IPS-15b (cell line): ENCODE measurements at regions not wholly inside any gene's neighbourhood (a gene's known extent, or its start where the extent isn't known, plus 50 kb on each side); places are given as distances from the start of the nearest gene placed in this dataset.

Source experiments
- H3K27me3 ChIP-seq: one replicate; pipeline ENCODE4 v1.6.1; 2013; ENCODE audit warnings: low read length; ENCODE audit not compliant: control insufficient read depth, insufficient read depth
- H3K36me3 ChIP-seq: one replicate; pipeline ENCODE4 v1.6.1; 2013; ENCODE audit warnings: low read length; ENCODE audit not compliant: control insufficient read depth, insufficient read depth
- H3K4me1 ChIP-seq: one replicate; pipeline ENCODE4 v1.6.1; 2013; ENCODE audit warnings: mild to moderate bottlenecking, low read length; ENCODE audit not compliant: control insufficient read depth, insufficient read depth
- H3K4me3 ChIP-seq: one replicate; pipeline ENCODE4 v1.5.1; 2013; ENCODE audit warnings: low read depth, low read length
- H3K9ac ChIP-seq: one replicate; pipeline ENCODE4 v1.6.1; 2013; ENCODE audit warnings: low read depth, mild to moderate bottlenecking, low read length
- H3K9me3 ChIP-seq: one replicate; pipeline ENCODE4 v1.6.1; 2013; ENCODE audit warnings: mild to moderate bottlenecking, low read length; ENCODE audit not compliant: control insufficient read depth, insufficient read depth

- H3K9me3 ChIP-seq, result no peaks in the 10 kb centered on the region
- H3K4me1 ChIP-seq, result no peaks in the 10 kb centered on the region
- no peak overlapping the region for H3K9ac ChIP-seq
- no peaks in the 10 kb centered on the region for H3K36me3 ChIP-seq
- H3K27me3 ChIP-seq, result no peaks in the 10 kb centered on the region
- no peak overlapping the region for H3K4me3 ChIP-seq
These were observed 254.4 kb upstream of the KLF12 start for GRCh38 chr13:74388626-74389025.

- no peaks in the 10 kb centered on the region for H3K4me1 ChIP-seq
- H3K36me3 ChIP-seq, result no peaks in the 10 kb centered on the region
- H3K9ac ChIP-seq, result no peak overlapping the region
- no peak overlapping the region for H3K4me3 ChIP-seq
- H3K27me3 ChIP-seq, result no peaks in the 10 kb centered on the region
- no peaks in the 10 kb centered on the region for H3K9me3 ChIP-seq
These were observed 238.3 kb upstream of the KLF12 start for GRCh38 chr13:74372511-74372910.

GRCh38 chr13:74367193-74367592, 233.0 kb upstream of the KLF12 start:
- Histone ChIP-seq H3K4me3 (no peak overlapping the region), H3K9ac (no peak overlapping the region), H3K4me1 (no peaks in the 10 kb centered on the region), H3K27me3 (no peaks in the 10 kb centered on the region), H3K9me3 (no peaks in the 10 kb centered on the region), H3K36me3 (no peaks in the 10 kb centered on the region)

GRCh38 chr13:74361274-74361673, 227.1 kb upstream of the KLF12 start:
- H3K36me3 ChIP-seq, result no peaks in the 10 kb centered on the region
- H3K9ac ChIP-seq, result no peak overlapping the region
- H3K4me1 ChIP-seq, result no peaks in the 10 kb centered on the region
- H3K4me3 ChIP-seq, result no peak overlapping the region
- H3K9me3 ChIP-seq, result no peaks in the 10 kb centered on the region
- no peaks in the 10 kb centered on the region for H3K27me3 ChIP-seq

GRCh38 chr13:74346960-74347359, 212.8 kb upstream of the KLF12 start:
- H3K36me3 ChIP-seq, result no peaks in the 10 kb centered on the region
- H3K4me3 ChIP-seq, result no peak overlapping the region
- no peaks in the 10 kb centered on the region for H3K9me3 ChIP-seq
- no peaks in the 10 kb centered on the region for H3K4me1 ChIP-seq
- H3K27me3 ChIP-seq, result no peaks in the 10 kb centered on the region
- no peak overlapping the region for H3K9ac ChIP-seq

GRCh38 chr13:74338341-74338740, 204.1 kb upstream of the KLF12 start:
- H3K36me3 ChIP-seq, result no peaks in the 10 kb centered on the region
- no peaks in the 10 kb centered on the region for H3K9me3 ChIP-seq

GRCh38 chr13:74336546-74336945, 202.3 kb upstream of the KLF12 start:
- no peaks in the 10 kb centered on the region for H3K27me3 ChIP-seq

More at GRCh38 chr13:74338341-74338740, 204.1 kb upstream of the KLF12 start:
- Histone ChIP-seq H3K9ac (no peak overlapping the region), H3K4me3 (no peak overlapping the region), H3K4me1 (no peaks in the 10 kb centered on the region), H3K27me3 (no peaks in the 10 kb centered on the region)

GRCh38 chr13:74335370-74335769, 201.2 kb upstream of the KLF12 start:
- Histone ChIP-seq H3K4me3 (no peak overlapping the region), H3K9ac (no peak overlapping the region)

More at GRCh38 chr13:74336546-74336945, 202.3 kb upstream of the KLF12 start:
- H3K9me3 ChIP-seq, result no peaks in the 10 kb centered on the region
- no peak overlapping the region for H3K4me3 ChIP-seq
- H3K36me3 ChIP-seq, result no peaks in the 10 kb centered on the region
- no peaks in the 10 kb centered on the region for H3K4me1 ChIP-seq
- H3K9ac ChIP-seq, result no peak overlapping the region

GRCh38 chr13:74329962-74330361, 195.8 kb upstream of the KLF12 start:
- H3K36me3 ChIP-seq, result no peaks in the 10 kb centered on the region
- no peaks in the 10 kb centered on the region for H3K27me3 ChIP-seq
- H3K9me3 ChIP-seq, result no peaks in the 10 kb centered on the region
- H3K4me3 ChIP-seq, result no peak overlapping the region
- no peaks in the 10 kb centered on the region for H3K4me1 ChIP-seq
- no peak overlapping the region for H3K9ac ChIP-seq

More at GRCh38 chr13:74335370-74335769, 201.2 kb upstream of the KLF12 start:
- H3K9me3 ChIP-seq, result no peaks in the 10 kb centered on the region
- no peaks in the 10 kb centered on the region for H3K4me1 ChIP-seq
- H3K36me3 ChIP-seq, result no peaks in the 10 kb centered on the region
- H3K27me3 ChIP-seq, result no peaks in the 10 kb centered on the region

- Histone ChIP-seq H3K9ac (no peak overlapping the region), H3K4me1 (no peaks in the 10 kb centered on the region), H3K9me3 (no peaks in the 10 kb centered on the region), H3K36me3 (no peaks in the 10 kb centered on the region), H3K27me3 (no peaks in the 10 kb centered on the region), H3K4me3 (no peak overlapping the region)
These were observed 190.9 kb upstream of the KLF12 start for GRCh38 chr13:74325106-74325505.

GRCh38 chr13:74324338-74324737, 190.1 kb upstream of the KLF12 start:
- Histone ChIP-seq H3K36me3 (no peaks in the 10 kb centered on the region), H3K9me3 (no peaks in the 10 kb centered on the region), H3K27me3 (no peaks in the 10 kb centered on the region), H3K4me3 (no peak overlapping the region), H3K4me1 (no peaks in the 10 kb centered on the region), H3K9ac (no peak overlapping the region)

- Histone ChIP-seq H3K4me3 (no peak overlapping the region), H3K9ac (no peak overlapping the region), H3K27me3 (no peaks in the 10 kb centered on the region), H3K36me3 (no peaks in the 10 kb centered on the region), H3K4me1 (no peaks in the 10 kb centered on the region), H3K9me3 (no peaks in the 10 kb centered on the region)
These were observed 188.4 kb upstream of the KLF12 start for GRCh38 chr13:74322562-74322961.

- no peaks in the 10 kb centered on the region for H3K27me3 ChIP-seq
These were observed 186.1 kb upstream of the KLF12 start for GRCh38 chr13:74320282-74320681.

More at GRCh38 chr13:74320282-74320681, 186.1 kb upstream of the KLF12 start:
- no peaks in the 10 kb centered on the region for H3K36me3 ChIP-seq
- no peak overlapping the region for H3K9ac ChIP-seq
- no peak overlapping the region for H3K4me3 ChIP-seq
- no peaks in the 10 kb centered on the region for H3K9me3 ChIP-seq
- no peaks in the 10 kb centered on the region for H3K4me1 ChIP-seq
